Fibroblast of skin of left quadriceps (primary cell): ENCODE measurements at regions not wholly inside any gene's neighbourhood (a gene's known extent, or its start where the extent isn't known, plus 50 kb on each side); places are given as distances from the start of the nearest gene placed in this dataset.

ENCODE experiments used
- DNase-seq, 2 experiments: peaks; one replicate each; pipeline ENCODE4 v3.0.0-alpha.2; 2013; ENCODE audit warnings: low read depth in 2 of 2

DNA sequence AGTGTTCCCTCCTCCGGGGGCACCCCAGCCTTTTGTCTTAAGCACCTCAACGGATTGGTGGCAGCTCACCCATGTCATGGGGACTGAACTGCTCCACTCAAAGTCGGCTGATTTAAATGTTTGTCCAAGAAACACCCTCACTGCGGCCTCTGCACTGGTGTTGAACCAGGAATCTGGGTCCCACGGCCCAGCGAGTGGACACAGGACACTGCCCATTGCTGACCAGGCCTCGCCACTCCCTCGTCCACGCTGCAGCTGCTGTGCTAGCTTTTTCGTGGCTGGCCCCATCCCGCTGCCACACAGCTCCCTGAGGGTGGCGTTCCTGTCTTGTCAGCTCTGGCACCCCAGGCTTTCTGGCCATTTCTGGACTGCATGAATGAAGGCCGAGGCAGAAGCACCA, 646.2 kb downstream of the BRD1 start:
- DNase-seq = no peak

DNA sequence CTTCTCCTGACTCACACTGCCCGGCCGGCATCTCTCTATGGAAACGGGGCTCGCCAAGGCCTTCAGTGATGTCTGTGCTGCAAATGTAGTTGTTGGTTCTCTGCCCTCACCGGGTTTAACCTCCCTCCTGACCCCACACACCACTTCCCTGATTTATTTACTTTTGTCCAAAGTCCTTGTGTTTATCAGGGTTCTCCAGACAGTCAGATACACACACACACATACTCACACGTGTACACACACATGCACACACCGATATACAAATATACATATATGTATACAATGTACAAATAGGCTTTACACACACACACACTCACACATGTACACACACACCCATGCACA, 647.0 kb downstream of the BRD1 start:
- DNase-seq = no peak

DNA sequence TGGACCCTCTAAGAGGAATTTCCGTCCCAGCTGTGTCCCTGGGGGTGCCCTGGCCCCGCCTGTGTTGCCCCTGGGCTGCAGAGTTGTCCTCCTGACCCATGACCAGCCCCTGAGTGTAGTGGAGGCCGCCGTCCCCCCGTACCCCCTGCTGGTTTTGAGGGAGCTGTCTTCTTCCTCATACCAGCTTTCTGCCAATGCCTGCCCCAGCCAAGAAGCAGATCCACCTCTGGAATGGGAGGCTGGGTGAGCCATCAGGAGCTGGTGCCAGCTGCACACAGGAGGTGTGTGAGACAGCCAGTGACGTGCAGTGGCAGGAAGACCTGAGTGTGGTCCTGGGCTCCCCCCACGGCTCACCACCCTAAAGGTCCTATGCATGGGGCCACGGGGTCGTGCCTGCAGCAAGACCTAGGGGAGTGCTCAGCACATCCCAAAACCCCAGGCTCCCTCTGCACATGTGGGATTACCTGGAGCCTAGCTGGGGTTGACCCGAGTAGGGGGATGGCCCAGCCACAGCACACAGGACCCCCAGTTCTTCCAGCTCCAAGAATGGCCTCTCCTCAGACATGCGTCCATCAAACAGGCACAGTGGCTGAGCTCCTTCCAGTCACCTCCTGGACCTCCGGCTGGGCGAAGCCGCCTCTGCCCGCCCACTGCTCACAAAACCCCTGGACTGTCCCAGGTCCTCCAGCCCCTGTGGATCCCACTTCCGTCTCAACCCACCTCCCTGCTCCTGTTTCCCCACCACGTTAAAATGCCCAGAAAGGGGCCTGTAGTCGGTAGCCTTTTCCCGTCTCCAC, 647.6 kb downstream of the BRD1 start:
- no peak for DNase-seq

DNA sequence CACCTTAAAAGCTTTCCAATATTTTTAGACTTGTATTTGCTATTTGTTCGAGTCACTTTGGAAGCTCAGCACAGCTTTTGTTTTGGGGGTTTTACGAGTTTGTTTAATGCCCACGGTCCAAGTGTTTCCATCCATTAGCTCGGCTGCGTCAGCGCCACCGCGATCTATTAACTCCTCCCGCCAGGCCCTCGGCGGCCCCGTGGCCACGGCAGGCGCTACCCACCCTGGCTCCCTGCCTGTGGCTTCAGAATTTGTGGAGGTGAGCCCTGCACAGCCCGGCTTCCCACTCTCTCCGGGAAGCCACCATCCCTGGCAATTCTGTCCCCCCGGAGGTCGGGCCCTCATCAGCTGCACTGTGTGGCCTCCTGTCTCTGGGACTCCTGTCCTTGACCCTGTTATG, 648.5 kb downstream of the BRD1 start:
- DNase-seq = no peak

DNA sequence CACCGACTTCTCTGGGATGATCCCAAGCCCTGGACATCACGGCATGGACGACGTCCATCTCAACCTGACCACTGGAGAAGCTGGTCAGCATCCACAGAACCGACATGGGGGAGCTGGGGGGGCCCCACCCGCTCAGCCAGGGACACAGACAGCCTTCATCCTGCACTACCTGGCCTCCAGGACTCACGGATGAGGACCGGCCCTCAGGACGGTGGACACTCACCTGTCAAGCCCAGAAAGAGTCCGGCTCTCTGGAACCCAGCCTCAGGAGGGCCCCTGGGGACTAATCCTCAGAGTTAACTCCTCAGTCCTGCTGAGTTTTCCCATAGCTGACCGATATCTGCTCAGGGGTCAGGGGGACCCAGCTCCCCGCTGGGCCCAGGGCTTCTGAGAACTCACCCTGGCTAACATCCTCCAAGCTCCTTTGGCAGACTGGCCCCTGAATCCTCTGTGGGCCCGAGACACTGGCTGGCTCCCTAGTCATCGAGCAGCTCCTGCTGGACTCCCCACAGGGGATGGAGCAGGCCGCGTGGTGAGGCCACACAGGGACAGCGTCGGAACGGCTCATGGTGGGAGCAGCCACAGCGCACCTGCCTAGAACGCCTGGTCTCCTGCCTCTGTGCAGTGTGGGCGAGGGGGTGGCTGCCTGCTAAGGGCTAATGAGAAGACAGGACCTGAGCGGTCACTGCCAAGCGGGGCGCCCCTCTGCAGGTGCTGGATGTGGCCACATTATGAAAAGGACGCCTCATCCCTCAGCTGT, 649.2 kb downstream of the BRD1 start:
- no peak for DNase-seq

DNA sequence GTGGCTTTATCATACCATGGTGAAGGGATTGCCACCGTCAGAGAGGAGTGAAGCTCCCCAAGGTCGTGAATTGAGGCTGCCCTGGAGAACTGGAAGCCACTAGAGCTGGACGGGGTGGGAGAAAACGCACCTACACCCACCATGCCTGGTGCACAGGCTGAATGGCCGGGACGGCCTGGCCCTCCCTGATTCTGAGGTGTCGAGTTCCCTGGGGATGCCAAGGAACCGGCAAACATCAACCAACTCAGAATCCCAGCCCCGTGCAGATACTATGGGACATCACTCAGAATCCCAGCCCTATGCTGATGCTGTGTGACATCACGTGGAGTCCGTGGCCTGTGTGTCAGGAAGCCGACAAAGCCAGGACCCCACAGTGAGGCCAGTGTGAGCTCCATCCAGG, 650.0 kb downstream of the BRD1 start:
- no peak for DNase-seq

DNA sequence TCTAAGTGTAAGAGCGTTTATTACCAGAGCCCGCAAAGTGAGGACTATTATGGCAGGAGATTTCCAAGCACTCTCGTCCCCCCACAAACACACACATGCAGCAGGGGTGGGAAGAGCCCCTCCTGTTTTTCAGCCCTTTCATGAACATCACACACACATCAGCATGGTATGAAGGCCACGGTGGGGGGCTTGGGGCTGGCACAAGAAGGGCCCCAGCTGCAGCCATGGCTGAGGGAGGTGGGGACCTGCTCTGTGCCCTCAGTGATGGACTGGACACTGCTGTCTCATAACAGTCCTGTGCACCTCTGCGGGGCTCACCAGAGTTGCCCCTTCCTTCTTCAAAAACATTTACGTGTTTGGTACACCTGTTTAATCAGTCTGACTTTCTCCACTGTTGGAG, 650.7 kb downstream of the BRD1 start:
- no peak for DNase-seq

DNA sequence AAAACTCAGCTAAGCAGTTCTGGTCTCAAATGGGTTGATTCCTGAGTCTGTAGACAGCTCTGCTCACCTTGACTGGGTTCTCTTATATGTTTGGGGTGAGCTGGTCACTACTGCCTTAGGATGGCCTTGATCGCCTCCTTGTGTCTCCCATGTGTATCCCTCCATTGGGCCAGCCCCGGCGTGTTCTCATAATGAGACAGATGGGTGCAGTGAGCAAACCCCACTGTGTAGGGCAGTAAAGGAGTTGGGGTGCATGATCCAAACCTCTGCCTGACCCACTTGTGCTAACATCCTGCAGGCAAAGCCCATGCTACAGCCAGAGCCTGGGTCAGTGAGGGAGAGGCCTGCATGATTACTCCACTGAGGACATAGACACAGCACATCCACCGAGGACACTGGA, 657.6 kb downstream of the BRD1 start:
- no peak for DNase-seq

DNA sequence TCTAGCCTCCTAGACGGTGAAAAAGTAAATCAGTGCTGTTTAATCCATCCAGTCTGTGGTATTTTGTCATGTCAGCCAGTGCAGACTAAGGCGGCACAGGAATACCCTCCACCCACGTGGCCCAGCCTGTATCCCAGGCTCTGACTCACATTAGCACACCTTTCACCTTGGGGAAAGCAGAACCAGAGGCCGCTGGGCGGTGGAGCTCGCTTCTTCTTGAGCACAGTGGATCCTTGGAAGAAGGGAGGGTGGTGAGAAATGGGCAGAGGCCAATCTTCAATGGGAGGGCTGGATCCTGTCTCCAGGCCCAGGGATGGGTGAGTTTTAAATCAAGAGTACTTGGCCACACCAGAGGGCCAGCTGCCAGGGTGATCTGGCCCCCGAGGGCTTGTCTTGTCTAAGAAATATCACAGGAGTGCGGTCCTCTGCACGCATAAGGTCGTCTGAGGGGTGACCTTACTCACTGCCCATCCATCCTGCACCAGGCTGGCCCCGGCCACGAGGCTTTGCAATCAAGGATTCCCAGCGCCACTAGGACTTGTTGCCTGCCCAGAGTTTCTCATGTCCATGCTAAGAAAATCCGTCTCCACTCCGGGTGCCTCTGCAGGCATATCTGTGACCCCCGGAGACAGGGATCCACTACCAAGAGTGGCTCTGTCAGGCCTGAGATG, 658.5 kb downstream of the BRD1 start:
- DNase-seq = no peak

DNA sequence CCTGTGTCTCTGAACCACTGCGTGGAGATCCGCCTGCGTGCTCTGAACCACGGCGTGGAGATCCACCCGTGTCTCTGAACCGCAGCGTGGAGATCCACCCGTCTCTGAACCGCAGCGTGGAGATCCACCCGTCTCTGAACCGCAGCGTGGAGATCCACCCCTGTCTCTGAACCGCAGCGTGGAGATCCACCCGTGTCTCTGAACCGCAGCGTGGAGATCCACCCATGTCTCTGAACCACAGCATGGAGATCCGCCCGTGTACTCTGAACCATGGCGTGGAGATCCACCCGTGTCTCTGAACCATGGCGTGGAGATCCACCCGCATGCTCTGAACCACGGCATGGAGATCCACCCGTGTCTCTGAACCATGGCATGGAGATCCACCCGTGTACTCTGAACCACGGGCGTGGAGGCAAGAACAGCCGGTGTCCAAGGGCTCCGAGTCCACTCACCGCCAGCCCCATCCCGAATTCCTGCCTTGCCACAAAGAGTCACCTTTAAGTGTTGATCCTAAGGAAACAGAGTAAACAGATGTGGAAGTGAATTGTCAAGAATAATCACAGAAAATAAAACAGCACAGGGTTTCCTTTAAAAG, 659.4 kb downstream of the BRD1 start:
- no peak for DNase-seq

DNA sequence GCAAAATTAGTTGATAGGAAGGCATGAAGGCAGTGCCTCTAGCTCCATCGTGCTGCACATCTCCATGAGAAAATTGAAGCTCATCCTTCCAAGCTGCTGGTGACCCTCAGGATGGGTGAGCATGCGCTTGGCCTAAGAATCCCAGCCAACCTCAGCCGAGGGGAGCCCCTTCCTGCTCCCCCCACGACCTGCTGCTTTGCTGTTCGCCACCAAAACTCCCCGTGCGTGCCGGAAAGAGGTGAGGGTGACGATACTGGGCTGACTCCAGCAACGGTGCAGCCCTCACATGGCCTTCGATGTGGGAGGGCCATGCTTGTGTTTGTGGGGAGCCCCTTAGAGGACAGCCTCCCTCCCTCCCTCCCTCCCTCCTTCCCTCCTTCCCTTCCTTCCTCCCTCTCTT, 660.9 kb downstream of the BRD1 start:
- no peak for DNase-seq

DNA sequence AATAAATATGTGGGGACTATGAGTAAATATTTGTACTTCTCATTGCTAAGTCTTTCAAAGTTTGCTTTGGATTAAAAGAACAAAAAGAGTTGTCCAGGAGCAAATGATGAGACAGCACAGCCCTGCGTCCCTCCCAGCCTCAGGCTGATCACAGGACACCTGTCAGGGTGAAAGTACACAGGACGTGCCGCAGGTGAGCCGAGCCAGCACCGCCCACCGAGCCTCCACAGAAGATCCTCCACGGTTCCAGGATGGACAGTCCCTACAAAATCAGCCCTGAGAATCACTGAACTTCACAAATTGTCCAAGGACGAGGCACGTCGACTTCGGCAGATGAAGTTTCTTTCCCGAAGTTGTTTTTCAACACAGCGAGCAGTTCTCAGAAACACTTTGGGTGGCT, 661.5 kb downstream of the BRD1 start:
- no peak for DNase-seq

DNA sequence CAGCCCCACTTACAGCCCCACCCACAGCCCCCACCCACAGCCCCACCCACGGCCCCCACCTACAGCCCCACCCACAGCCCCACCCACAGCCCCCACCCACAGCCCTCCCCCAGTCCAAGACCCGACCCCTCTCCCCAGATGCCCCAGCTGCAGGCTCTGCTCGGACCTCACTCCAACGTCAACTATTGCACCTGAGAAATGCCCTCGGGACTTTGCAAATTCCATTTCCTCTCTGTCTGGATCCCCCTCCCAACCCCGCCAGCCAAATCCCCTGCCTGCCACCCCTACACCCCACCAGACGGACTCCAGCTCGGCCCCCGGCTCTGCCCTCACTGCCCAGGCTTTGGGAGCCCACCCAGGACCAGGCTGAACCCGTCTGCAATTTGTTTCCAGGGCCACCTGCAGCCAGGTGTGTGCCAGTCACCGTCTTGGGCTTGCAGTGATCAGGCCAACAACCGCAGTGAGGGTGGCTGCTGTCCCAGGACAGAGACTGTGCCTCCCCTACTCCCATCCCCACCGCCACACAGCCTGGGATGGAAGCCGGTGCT, 662.8 kb downstream of the BRD1 start:
- DNase-seq = no peak

DNA sequence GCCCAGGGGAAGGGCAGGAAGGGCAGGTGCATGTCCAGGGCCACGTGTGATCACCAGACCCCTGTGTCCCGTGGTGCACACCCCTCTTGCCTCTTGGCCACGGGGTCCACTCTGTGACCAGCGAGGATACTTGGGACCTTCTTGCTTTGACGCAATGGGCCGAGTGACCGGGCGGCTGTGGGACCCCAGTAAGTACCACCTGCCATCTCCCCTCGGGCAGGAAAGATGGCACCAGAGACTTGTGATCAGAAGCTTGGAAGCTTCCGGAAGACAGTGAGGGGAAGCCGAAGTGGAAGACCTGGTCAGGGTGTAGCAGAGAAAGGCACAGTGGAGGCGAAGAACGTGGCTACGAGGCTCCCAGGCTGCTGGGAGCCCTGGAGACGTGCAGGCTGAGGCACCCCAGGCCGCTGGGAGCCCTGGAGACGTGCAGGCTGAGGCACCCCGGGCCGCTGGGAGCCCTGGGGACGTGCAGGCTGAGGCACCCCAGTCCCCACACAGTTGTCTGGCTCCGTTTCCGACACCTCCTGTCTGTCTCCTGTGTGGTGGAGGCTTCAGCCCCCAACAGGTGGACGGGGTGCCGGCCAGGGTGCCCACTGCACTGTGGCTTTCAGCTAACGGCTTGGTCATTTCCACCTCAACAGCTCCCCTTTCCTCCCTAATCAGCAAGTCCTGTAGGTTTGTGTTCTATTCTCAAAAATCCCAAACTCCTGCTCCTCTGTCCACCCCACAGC, 663.5 kb downstream of the BRD1 start:
- DNase-seq = no peak

DNA sequence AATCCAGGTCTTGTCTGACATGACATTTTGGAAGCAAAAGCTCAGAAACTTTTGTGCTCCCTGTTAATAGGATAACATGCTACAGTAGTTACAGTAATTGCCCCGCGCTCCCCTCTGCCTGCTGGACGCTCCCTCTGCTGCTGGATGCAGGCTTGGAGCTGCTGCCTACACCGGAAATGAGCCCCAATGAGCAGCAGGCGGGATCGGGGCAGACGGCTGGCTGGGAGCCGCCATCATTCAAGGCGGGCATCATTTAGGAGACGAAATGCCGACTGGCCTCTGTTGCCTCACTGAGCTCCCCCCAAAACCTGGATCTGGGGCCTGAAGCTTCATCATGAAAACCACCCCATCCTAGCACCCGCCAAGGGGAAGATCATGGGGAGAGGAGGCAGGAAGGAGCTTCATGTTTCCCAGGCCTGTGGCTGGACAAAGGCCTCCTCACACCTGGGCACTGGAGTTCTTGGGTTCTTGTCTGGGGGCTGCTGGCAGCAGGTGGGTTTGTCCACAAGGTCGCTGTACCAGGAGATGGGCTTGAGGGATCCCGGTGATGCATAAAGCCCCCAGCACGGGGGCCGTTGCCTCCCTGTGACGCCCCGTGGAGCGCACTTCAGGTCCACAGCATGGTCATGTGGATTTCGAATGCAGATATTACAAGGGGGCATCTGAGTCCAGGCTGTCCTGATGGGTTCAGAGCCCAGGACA, 664.3 kb downstream of the BRD1 start:
- no peak for DNase-seq

DNA sequence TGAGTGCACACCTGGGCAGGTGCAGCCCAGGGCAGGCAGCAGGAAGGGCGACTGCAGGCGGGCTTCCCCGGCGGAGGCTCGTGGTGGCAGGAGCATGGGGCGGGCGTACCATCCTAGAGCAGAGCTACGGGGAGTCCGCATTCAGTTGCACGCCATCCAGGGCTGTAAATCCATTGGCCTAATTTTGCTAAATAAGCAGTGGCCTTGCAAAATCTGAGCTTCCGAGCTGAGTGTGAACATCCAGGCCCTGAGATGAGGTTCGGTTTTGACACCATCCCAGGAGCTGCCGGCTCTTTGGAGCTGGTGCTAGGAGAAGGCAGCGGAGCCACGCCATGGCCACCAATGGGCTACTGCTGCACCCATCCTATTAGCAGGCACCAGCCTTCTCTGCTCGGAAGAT, 664.8 kb downstream of the BRD1 start:
- DNase-seq = no peak

DNA sequence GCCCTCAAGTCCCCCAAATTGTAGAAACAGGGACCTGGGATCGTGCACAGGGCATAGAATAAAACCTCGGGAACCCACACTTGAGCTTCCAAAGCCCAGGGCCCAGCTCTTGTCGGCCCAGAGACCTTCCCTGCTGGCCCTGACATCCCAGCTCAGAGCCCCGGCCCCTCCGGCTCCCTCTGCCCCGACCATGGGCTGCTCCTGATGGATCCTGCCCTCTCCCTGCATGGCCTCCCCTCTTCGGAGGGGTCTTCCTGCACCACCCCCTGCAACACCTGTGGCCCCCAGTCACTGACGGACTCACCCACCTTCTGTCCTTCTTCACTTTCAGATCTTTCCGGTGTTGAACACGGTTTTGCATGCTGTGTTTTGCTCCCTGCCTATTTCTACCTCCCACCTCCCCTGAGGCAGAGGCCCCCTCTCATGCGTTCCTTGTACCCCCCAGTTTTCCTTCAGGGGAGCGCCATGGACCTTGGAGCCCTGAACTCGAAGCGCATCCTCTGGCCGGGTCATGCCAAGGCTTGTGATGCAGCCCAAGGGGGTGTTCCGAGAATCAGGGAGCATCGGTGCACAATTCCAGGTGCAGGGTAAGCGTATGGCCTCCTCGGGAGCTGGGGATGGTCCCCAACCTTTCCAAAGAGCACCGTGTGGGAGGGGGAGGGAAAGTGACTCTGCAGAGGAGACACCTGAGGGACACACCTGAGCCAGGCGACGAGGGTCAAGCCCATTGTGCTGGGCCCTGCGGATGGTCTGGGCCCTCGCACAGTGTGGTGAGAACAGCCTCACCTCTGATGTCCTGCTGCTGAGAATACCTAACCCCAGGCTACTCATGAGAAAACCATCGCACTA, 666.4 kb downstream of the BRD1 start:
- DNase-seq = no peak

DNA sequence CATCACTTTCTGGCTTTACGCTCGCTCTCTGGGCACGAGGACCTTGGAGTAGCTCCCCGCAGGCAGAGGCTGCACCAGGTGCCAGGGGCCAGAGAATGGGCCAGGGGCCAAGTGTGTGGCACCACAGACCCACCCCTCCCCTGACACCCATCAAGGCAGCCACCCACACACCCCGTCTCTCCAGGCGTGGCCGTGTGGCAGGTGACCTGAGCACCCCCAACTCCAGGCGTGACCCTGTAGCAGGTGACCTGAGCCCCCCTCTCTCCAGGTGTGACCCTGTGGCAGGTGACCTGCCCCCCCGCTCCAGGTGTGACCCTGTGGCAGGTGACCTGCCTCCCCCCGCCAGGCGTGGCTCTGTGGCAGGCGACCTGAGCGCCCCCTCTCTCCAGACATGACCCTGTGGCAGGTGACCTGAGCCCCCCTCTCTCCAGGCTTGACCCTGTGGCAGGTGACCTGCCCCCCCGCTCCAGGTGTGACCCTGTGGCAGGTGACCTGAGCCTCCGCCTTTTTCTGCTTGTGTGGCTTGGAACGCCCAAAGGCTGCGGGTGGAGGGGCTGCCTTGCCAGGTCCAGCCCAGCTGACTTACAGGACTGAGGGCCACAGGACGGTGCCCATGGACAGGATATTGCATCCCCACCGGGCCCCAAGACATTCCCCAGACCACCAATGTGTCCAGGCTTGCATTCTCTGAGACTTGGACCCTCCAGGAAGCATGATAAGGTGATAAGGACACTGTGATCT, 667.2 kb downstream of the BRD1 start:
- no peak for DNase-seq

DNA sequence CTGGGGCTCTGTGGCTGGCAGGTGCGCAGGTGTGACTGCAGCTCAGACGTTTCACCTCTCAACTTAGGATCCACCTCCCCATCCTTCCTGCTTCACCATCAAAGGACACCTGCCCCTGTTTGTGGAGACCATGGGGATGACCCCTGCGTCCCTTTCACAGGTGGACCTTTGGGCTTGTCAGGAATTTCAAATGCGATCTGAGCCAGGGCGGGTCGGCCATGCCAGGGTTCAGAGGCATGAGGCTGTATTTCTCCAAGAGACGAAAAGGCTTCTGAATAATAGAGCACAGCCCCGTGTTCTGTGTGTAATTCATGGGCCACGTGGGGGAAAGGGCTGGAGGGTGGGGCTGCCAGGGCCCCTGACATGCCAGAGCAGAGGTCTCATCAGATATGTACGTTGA, 668.0 kb downstream of the BRD1 start:
- DNase-seq = no peak
